ENCODE measurements at regions not wholly inside any gene's neighbourhood (a gene's known extent, or its start where the extent isn't known, plus 50 kb on each side); places are given as distances from the start of the nearest gene placed in this dataset.

- H3K27me3 Mint-ChIP-seq (ENCODE audit: insufficient read depth, low read depth, poor library complexity) = peaks cover 8% of the 10 kb centered on the region
- Histone ChIP-seq H3F3A (replicated peaks; ENCODE audit: low read depth) (no peaks in the 10 kb centered on the region), H3K27me3 (ENCODE audit: insufficient read depth) (no peaks in the 10 kb centered on the region), H3K36me3 (ENCODE audit: insufficient read depth) (no peaks in the 10 kb centered on the region), H3K27ac (ENCODE audit: low read depth) (no peak overlapping the region), H3K9me2 (ENCODE audit: insufficient read depth) (no peaks in the 10 kb centered on the region; the same call in 1 of the 2 replicates), H3K4me1 (ENCODE audit: insufficient read depth) (no peaks in the 10 kb centered on the region), H4K20me1 (replicated peaks; ENCODE audit: insufficient read depth) (no peaks in the 10 kb centered on the region), H3K4me3 (no peak overlapping the region), H2AFZ (no peak overlapping the region), H3K79me2 (replicated peaks; ENCODE audit: insufficient read depth) (no peaks in the 10 kb centered on the region), H3K4me2 (no peak overlapping the region)
- H3K4me1 Mint-ChIP-seq = peaks cover 4% of the 10 kb centered on the region
- DNase-seq (ENCODE audit: low spot score) (peak; percentile 36), ATAC-seq (peak; percentile 57)
- no peak overlapping the region for H3K4me3 Mint-ChIP-seq
- H3K9me3 Mint-ChIP-seq = no peaks in the 10 kb centered on the region
- TF ChIP-seq, protein P1, sequence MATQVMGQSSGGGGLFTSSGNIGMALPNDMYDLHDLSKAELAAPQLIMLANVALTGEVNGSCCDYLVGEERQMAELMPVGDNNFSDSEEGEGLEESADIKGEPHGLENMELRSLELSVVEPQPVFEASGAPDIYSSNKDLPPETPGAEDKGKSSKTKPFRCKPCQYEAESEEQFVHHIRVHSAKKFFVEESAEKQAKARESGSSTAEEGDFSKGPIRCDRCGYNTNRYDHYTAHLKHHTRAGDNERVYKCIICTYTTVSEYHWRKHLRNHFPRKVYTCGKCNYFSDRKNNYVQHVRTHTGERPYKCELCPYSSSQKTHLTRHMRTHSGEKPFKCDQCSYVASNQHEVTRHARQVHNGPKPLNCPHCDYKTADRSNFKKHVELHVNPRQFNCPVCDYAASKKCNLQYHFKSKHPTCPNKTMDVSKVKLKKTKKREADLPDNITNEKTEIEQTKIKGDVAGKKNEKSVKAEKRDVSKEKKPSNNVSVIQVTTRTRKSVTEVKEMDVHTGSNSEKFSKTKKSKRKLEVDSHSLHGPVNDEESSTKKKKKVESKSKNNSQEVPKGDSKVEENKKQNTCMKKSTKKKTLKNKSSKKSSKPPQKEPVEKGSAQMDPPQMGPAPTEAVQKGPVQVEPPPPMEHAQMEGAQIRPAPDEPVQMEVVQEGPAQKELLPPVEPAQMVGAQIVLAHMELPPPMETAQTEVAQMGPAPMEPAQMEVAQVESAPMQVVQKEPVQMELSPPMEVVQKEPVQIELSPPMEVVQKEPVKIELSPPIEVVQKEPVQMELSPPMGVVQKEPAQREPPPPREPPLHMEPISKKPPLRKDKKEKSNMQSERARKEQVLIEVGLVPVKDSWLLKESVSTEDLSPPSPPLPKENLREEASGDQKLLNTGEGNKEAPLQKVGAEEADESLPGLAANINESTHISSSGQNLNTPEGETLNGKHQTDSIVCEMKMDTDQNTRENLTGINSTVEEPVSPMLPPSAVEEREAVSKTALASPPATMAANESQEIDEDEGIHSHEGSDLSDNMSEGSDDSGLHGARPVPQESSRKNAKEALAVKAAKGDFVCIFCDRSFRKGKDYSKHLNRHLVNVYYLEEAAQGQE (IDR thresholded peaks at IDR 0.05; ENCODE audit: unreplicated experiment) = no peak
- TF ChIP-seq CREB1 (CRISPR knock-in tag; IDR thresholded peaks at IDR 0.05; ENCODE audit: low read depth) (no peak), ZNF114 (CRISPR knock-in tag; IDR thresholded peaks at IDR 0.05) (no peak), EZH2 (IDR thresholded peaks at IDR 0.05; ENCODE audit: low read depth, unreplicated experiment) (no peak), NANOG (IDR thresholded peaks at IDR 0.05; ENCODE audit: borderline replicate concordance) (no peak), JUNB (IDR thresholded peaks at IDR 0.05; ENCODE audit: unreplicated experiment) (no peak), ZNF331 (CRISPR knock-in tag; IDR thresholded peaks at IDR 0.05; ENCODE audit: low read depth) (no peak), POLR2AphosphoS5 (IDR thresholded peaks at IDR 0.05; ENCODE audit: low read depth) (no peak)
- TF ChIP-seq, protein P2, sequence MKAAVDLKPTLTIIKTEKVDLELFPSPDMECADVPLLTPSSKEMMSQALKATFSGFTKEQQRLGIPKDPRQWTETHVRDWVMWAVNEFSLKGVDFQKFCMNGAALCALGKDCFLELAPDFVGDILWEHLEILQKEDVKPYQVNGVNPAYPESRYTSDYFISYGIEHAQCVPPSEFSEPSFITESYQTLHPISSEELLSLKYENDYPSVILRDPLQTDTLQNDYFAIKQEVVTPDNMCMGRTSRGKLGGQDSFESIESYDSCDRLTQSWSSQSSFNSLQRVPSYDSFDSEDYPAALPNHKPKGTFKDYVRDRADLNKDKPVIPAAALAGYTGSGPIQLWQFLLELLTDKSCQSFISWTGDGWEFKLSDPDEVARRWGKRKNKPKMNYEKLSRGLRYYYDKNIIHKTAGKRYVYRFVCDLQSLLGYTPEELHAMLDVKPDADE (IDR thresholded peaks at IDR 0.05) = no peak
- TF ChIP-seq, protein P3, sequence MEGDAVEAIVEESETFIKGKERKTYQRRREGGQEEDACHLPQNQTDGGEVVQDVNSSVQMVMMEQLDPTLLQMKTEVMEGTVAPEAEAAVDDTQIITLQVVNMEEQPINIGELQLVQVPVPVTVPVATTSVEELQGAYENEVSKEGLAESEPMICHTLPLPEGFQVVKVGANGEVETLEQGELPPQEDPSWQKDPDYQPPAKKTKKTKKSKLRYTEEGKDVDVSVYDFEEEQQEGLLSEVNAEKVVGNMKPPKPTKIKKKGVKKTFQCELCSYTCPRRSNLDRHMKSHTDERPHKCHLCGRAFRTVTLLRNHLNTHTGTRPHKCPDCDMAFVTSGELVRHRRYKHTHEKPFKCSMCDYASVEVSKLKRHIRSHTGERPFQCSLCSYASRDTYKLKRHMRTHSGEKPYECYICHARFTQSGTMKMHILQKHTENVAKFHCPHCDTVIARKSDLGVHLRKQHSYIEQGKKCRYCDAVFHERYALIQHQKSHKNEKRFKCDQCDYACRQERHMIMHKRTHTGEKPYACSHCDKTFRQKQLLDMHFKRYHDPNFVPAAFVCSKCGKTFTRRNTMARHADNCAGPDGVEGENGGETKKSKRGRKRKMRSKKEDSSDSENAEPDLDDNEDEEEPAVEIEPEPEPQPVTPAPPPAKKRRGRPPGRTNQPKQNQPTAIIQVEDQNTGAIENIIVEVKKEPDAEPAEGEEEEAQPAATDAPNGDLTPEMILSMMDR (conservative IDR thresholded peaks at IDR 0.05; ENCODE audit: low read depth in 2 of 2) = no peak
- no peaks in the 10 kb centered on the region for H3K36me3 Mint-ChIP-seq (ENCODE audit: low read depth)
- no peak overlapping the region for H3K27ac Mint-ChIP-seq
Measured at GRCh38 chr11:19546325-19546724, 166.3 kb upstream of the NAV2 start.
